ENCODE measurements at regions not wholly inside any gene's neighbourhood (a gene's known extent, or its start where the extent isn't known, plus 50 kb on each side); places are given as distances from the start of the nearest gene placed in this dataset.

DNA sequence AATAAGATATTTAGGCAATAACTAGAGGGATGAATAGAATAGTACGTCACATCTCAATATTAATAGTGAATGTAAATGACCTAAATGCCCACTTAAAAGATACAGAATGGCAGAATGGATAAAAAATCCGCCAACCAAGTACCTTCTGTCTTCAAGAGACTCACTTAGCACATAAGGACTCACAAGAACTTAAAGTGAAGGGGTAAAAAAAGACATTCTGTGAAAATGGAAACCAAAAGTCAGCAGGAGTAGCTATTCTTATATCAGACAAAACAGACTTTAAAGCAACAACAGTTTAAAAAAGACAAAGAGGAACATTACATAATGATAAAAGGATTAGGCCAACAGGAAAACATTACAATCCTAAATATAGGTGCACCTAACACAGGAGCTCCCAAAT, 56.7 kb upstream of the DSC1 start:
- Histone ChIP-seq H2AFZ (ENCODE audit: low read length) (no peak overlapping the region), H3K4me2 (ENCODE audit: extremely low read depth, insufficient read depth, low read length) (no peak overlapping the region), H4K20me1 (ENCODE audit: control insufficient read depth, extremely low read depth, insufficient read depth, low read length) (no peaks in the 10 kb centered on the region), H3K9ac (ENCODE audit: insufficient read depth, low read length) (no peak overlapping the region), H3K4me1 (ENCODE audit: control insufficient read depth, extremely low read depth, insufficient read depth, low read length) (no peaks in the 10 kb centered on the region), H3K27ac (ENCODE audit: insufficient read depth, low read length) (no peak overlapping the region), H3K4me3 (replicated peaks in 1 of 4; ENCODE audit: control extremely low read depth in 1 of 4, insufficient read depth in 1 of 4, low read depth in 3 of 4, low read length in 4 of 4) (no peak overlapping the region), H3K9me3 (ENCODE audit: control insufficient read depth, insufficient read depth, low read depth, low read length) (no peaks in the 10 kb centered on the region), H3K79me2 (ENCODE audit: control insufficient read depth, insufficient read depth, low read length) (no peaks in the 10 kb centered on the region), H3K27me3 (ENCODE audit: control insufficient read depth, insufficient read depth, low read length) (no peaks in the 10 kb centered on the region), H3K36me3 (ENCODE audit: control insufficient read depth, insufficient read depth, low read length) (no peaks in the 10 kb centered on the region)
- TF ChIP-seq, protein P1, sequence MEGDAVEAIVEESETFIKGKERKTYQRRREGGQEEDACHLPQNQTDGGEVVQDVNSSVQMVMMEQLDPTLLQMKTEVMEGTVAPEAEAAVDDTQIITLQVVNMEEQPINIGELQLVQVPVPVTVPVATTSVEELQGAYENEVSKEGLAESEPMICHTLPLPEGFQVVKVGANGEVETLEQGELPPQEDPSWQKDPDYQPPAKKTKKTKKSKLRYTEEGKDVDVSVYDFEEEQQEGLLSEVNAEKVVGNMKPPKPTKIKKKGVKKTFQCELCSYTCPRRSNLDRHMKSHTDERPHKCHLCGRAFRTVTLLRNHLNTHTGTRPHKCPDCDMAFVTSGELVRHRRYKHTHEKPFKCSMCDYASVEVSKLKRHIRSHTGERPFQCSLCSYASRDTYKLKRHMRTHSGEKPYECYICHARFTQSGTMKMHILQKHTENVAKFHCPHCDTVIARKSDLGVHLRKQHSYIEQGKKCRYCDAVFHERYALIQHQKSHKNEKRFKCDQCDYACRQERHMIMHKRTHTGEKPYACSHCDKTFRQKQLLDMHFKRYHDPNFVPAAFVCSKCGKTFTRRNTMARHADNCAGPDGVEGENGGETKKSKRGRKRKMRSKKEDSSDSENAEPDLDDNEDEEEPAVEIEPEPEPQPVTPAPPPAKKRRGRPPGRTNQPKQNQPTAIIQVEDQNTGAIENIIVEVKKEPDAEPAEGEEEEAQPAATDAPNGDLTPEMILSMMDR (conservative IDR thresholded peaks at IDR 0.05 in 1 of 2, IDR thresholded peaks at IDR 0.05 in 1 of 2; ENCODE audit: low read depth in 1 of 2, low read length in 2 of 2): no peak
- TF ChIP-seq EZH2 (IDR thresholded peaks at IDR 0.05; ENCODE audit: low read length, missing control alignments): no peak
- no peak for DNase-seq (ENCODE audit: low read depth in 2 of 2)

- no peak overlapping the region for H3K9ac ChIP-seq (ENCODE audit: insufficient read depth, low read length)
- no peaks in the 10 kb centered on the region for H3K79me2 ChIP-seq (ENCODE audit: control insufficient read depth, insufficient read depth, low read length)
- no peak overlapping the region for H3K27ac ChIP-seq (ENCODE audit: insufficient read depth, low read length)
- no peaks in the 10 kb centered on the region for H3K36me3 ChIP-seq (ENCODE audit: control insufficient read depth, insufficient read depth, low read length)
- no peaks in the 10 kb centered on the region for H3K9me3 ChIP-seq (ENCODE audit: control insufficient read depth, insufficient read depth, low read depth, low read length)
- H4K20me1 ChIP-seq (ENCODE audit: control insufficient read depth, extremely low read depth, insufficient read depth, low read length): no peaks in the 10 kb centered on the region
- no peak overlapping the region for H3K4me3 ChIP-seq (replicated peaks in 1 of 4; ENCODE audit: control extremely low read depth in 1 of 4, insufficient read depth in 1 of 4, low read depth in 3 of 4, low read length in 4 of 4)
- TF ChIP-seq EZH2 (IDR thresholded peaks at IDR 0.05; ENCODE audit: low read length, missing control alignments): no peak
- H2AFZ ChIP-seq (ENCODE audit: low read length): no peak overlapping the region
- no peaks in the 10 kb centered on the region for H3K27me3 ChIP-seq (ENCODE audit: control insufficient read depth, insufficient read depth, low read length)
- no peaks in the 10 kb centered on the region for H3K4me1 ChIP-seq (ENCODE audit: control insufficient read depth, extremely low read depth, insufficient read depth, low read length)
- DNase-seq (ENCODE audit: low read depth in 2 of 2): no peak
- H3K4me2 ChIP-seq (ENCODE audit: extremely low read depth, insufficient read depth, low read length): no peak overlapping the region
Measured at GRCh38 chr18:31223371-31223770, 60.7 kb upstream of the DSC1 start.

- peak in 1 of 2 donors; percentile 97 for DNase-seq (ENCODE audit: low read depth in 2 of 2)
- H3K4me2 ChIP-seq (ENCODE audit: extremely low read depth, insufficient read depth, low read length): no peak overlapping the region
- no peak overlapping the region for H3K27ac ChIP-seq (ENCODE audit: insufficient read depth, low read length)
- TF ChIP-seq EZH2 (IDR thresholded peaks at IDR 0.05; ENCODE audit: low read length, missing control alignments): no peak
- TF ChIP-seq, protein P1 (conservative IDR thresholded peaks at IDR 0.05 in 1 of 2, IDR thresholded peaks at IDR 0.05 in 1 of 2; ENCODE audit: low read depth in 1 of 2, low read length in 2 of 2): no peak
- H3K27me3 ChIP-seq (ENCODE audit: control insufficient read depth, insufficient read depth, low read length): no peaks in the 10 kb centered on the region
- H3K4me3 ChIP-seq (replicated peaks in 1 of 4; ENCODE audit: control extremely low read depth in 1 of 4, insufficient read depth in 1 of 4, low read depth in 3 of 4, low read length in 4 of 4): no peak overlapping the region
- no peak overlapping the region for H3K9ac ChIP-seq (ENCODE audit: insufficient read depth, low read length)
- no peak overlapping the region for H2AFZ ChIP-seq (ENCODE audit: low read length)
- H3K9me3 ChIP-seq (ENCODE audit: control insufficient read depth, insufficient read depth, low read depth, low read length): no peaks in the 10 kb centered on the region
- no peaks in the 10 kb centered on the region for H3K4me1 ChIP-seq (ENCODE audit: control insufficient read depth, extremely low read depth, insufficient read depth, low read length)
- H4K20me1 ChIP-seq (ENCODE audit: control insufficient read depth, extremely low read depth, insufficient read depth, low read length): no peaks in the 10 kb centered on the region
- H3K79me2 ChIP-seq (ENCODE audit: control insufficient read depth, insufficient read depth, low read length): no peaks in the 10 kb centered on the region
- H3K36me3 ChIP-seq (ENCODE audit: control insufficient read depth, insufficient read depth, low read length): no peaks in the 10 kb centered on the region
Measured at GRCh38 chr18:31225668-31226067, 63.0 kb upstream of the DSC1 start.
